COLO668 (cell line): ENCODE measurements at regions not wholly inside any gene's neighbourhood (a gene's known extent, or its start where the extent isn't known, plus 50 kb on each side); places are given as distances from the start of the nearest gene placed in this dataset.

Experiments
- DNase-seq: peaks from one replicate; lab custom pipeline; 2025; ENCODE audit not compliant: unreplicated experiment; lab: John Stamatoyannopoulos, UW

GRCh38 chr5:120988941-120989340 is 524.8 kb downstream of the PRR16 start:
- no peak for DNase-seq

DNA sequence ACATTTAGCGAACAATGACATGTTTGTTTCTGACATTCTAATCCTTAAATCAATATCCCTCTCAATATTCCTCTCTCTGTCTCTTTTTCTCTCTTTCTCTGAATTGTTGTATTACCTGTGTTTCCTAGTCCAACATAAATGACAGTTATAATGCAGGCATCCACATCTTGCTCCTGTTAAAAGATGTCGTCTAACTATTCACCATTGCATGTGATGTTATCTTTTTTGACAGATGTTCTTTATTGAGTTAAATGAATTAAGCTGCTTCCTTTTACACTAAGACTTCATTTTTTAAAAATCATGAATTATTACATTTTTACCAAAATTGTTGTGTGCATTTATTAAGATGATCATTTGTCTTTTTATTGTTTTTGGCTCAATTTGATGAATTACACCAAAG is 527.5 kb downstream of the PRR16 start:
- no peak for DNase-seq

DNA sequence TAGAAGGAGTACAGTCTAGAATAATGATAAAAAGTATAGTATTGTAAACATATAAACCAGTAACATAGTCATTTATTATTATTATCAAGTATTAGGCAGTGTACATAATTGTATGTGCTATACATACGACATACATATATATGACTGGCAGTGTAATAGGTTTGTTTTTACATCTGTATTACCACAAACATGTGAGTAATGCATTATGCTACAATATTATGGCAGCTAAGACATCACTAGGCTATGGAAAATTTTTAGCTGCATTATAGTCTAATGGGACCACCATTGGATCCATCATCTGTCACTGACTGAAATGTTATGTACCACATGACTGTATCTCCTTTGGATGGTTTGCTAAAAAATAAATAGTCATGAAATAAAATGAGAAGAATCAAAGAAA is 530.0 kb downstream of the PRR16 start:
- DNase-seq, result no peak

DNA sequence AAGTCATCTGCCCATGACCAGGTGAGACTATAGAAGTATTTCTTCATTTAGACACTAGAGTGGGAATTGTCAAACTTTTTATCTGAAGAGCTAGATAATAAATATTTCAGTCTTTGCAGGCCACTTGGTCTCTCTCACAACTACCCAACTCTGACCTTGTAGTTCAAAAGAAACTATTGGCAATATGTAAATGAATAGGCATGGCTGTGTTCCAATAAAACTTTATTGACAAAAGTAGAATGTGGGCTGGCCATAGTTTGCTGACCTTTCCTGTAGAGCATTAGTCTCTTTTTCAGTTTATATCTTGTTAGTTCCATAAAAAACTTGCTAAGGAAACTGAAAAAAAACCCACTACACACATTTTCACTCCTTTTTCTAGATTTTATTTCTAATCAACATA is 535.5 kb downstream of the PRR16 start:
- DNase-seq, result no peak

DNA sequence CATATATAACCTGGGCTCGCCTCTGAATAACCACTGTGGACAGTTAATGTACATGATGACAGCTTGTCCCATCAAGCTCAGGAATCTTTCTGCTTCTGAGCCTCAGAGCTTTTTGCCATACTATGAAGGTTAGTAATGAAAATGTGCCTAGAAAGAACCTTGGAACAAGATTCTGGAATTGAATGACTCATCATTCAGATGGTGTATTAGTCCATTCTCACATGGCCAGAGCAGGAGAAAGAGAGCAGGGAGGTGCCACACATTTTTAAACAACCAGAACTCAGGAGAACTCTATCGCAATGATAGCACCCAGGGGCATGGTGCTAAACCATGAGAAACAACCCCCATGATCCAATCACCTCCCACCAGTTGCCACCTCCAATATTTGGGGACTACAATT is 542.1 kb downstream of the PRR16 start:
- no peak for DNase-seq

DNA sequence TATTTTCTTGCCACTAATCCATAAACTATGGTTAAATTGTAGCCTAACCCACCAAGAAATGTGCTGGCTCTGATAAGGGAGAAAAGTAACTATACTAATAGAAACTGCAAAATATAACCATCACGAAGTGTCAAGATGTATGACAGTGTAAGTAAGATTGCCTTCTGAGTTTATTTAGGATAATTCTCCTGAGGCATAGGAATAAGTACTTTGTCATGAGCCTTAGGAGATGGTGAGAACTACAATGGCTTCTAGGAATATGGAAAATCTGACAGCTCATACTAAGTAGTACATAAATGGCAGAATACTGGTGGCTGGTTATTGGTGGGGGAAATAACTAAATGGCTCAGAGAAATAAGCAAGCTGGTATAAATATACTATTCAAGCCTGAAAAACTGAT is 543.9 kb downstream of the PRR16 start:
- no peak for DNase-seq

- no peak for DNase-seq
Measured at GRCh38 chr5:121009058-121009457, 545.0 kb downstream of the PRR16 start.

DNA sequence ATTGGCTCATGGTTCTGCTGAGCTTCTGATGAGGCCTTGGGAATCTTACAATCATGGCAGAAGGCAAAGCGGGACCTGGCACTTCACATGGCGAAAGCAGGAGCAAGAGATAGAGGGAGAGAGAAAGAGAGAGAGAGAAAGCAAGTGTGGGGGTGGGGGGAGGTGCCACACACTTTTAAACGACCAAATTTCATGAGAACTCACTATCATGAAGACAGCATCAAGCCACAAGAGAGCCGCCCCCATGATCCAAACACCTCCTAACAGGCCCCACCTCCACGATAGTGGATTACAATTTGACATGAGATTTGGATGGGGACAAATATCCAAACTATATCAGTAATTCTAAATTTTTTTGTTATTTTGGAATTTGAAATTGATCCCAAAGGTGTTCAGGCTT is 553.9 kb downstream of the PRR16 start:
- no peak for DNase-seq

- no peak for DNase-seq
Measured at GRCh38 chr5:121019106-121019505, 555.0 kb downstream of the PRR16 start.

DNA sequence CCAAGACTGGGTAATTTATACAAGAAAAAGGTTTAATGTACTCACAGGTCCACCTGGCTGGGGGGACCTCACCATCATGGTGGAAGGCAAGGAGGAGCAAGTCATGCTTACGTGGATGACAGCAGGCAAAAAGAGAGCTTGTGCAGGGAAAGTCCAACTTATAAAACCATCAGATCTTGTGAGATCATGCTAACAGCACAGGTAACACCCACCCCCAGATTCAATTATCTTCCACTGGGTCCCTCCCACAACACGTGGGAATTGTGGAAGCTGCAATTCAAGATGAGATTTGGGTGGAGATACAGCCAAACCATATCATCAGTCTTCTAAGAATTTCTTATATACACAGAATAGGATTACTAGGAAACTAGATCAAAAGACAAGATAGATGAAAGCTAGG is 555.6 kb downstream of the PRR16 start:
- no peak for DNase-seq

- no peak for DNase-seq
Measured at GRCh38 chr5:121021681-121022080, 557.6 kb downstream of the PRR16 start.

- DNase-seq, result no peak
Measured at GRCh38 chr5:121024416-121025311, 560.6 kb downstream of the PRR16 start.

DNA sequence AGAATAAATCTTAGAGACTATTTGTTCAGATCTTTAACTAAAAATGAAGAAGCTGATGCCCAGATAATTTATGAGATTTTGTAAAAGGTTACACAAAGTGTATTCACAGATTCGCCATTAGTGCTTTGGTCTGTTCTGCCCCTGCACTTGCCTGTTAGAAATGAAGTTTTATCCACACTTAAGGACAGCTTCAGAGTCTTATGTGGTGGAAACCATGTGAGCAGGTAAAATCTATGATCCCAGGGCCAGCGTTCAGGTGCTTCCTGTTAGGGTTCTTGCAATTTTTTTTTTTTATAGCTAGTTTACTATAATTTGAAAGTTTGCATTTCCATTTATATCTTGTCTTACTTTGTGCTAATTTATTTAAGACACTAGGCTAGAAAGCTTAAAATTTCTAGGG is 561.6 kb downstream of the PRR16 start:
- DNase-seq, result no peak

DNA sequence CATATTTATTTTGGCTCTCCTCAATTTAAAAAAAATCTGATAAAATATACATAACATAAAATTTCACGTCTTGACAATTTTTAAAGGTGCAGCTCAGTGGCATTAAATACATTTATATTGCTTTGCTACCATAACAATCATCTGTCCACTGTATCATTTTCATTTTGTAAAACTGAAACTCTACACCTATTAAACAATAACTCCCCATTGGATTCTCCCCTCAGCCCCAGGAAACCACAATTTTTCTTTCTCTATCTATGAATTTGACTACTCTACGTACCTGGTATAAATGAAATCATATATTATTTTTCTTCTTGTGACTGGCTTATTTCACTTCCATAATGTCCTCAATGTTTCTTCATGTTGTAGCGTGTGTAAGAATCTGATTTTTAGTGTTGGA is 563.5 kb downstream of the PRR16 start:
- DNase-seq, result no peak

DNA sequence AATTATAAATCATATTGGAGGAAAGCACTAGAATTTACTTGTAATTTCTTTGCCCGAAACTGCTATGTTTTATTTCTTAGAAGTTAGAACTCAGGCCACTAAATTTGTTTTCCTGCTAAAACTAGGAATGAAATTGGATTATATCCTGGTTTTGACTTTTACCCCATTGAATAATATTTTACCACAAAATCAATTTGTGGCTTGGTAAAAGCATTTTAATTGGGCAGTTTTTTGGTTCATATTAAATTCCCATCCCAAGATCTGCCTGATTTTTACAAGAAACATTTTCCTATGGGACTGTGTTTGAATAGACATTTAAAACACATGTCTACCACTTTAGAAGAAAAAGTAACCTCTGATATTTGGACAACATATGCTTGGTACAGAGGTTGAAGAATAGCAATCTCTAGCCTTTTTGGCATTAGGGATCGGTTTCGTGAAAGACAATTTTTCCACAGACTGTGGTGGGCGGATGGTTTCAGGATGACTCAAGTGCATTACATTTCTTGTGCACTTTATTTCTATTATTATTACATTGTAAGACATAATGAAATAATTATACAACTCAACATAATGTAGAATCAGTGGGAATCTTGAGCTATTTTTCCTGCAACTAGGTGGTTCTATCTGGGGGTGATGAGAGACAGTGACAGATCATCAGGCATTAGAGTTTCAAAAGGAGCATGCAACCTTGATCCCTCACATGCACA is 565.6 kb downstream of the PRR16 start:
- DNase-seq, result no peak

- DNase-seq, result no peak
Measured at GRCh38 chr5:121031491-121031890, 567.4 kb downstream of the PRR16 start.

DNA sequence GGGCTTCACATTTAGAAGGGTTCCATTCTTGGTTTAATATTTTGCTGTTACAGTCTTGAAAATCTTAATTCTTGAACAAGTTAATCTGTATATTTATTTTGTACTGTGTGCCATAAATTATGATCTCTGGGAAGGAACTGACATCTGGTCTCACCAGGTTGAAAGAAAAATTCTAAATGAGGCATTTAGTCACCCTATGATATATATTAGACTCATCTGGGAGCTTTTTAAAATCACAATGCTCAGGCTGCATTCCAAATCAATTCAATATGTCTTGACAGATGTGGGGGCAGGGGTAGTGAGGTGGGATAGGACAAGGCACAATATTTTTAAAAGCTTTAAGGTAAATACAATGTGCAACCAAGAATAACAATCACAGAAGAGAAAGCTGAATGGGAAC is 569.2 kb downstream of the PRR16 start:
- no peak for DNase-seq

GRCh38 chr5:121038438-121038837 is 574.3 kb downstream of the PRR16 start:
- DNase-seq, result no peak

GRCh38 chr5:121049971-121050370 is 585.9 kb downstream of the PRR16 start:
- no peak for DNase-seq

DNA sequence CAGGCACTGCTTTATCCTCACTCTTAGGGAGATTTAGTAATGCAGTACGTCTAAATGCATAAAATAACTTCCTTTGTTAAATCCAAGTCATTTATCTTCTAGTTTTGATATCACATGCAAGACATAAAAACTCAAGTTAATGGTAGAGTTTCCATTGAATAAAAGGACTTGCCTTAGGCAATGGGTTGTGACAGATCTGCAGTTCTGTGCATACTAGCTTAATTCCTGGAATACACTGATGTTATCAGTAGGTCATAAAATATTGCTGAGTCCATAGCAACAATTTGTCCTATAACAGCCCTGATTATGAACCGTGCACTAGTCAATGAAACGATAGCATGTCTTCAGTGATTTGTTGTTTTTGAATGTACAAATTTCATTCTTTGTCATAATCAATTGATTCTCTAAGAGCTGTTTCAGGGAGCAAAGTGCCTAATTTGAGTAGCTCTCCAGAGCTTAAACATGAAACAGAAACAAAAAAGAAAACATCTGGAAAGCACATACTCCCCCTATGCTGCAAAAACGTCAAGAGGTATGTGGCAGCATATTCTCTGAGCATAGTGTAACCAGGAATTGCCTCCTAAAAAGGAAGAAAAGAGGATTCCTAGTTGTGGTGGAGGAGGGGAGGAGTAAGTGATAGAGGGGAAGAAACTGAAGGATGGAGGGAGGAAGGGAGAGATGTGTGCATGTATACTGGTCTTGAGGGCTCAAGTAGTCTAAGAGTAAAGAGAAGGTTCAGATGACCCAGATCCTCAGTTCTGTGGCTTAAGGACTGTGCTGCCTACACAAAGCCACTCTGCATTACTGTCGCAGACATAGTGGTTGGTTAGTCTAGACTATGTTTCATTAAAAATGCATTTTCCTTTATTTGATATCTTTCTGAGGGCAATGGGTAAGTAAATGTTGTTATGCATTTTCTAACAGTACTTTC is 589.2 kb downstream of the PRR16 start:
- no peak for DNase-seq

DNA sequence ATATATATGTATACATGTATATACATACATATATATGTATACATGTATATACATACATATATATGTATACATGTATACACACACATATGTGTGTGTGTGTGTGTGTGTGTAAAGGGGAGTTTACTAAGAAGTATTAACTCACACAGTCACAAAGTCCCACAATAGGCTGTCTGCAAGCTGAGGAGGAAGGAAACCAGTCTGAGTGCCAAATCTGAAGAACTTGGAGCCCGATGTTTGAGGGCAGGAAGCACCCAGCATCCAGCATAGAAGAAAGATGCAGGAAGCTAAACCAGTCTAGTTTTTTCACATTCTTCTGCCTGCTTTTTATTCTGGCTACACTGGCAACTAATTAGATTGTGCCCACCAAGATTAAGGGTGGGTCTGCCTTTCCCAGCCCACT is 591.5 kb downstream of the PRR16 start:
- no peak for DNase-seq
